ENCODE measurements at regions not wholly inside any gene's neighbourhood (a gene's known extent, or its start where the extent isn't known, plus 50 kb on each side); places are given as distances from the start of the nearest gene placed in this dataset.
"Not testable (repeated sequence)": the region's sequence is repeated elsewhere in the genome, so short reads cannot be mapped to it uniquely, and the experiment has no call there.

DNA sequence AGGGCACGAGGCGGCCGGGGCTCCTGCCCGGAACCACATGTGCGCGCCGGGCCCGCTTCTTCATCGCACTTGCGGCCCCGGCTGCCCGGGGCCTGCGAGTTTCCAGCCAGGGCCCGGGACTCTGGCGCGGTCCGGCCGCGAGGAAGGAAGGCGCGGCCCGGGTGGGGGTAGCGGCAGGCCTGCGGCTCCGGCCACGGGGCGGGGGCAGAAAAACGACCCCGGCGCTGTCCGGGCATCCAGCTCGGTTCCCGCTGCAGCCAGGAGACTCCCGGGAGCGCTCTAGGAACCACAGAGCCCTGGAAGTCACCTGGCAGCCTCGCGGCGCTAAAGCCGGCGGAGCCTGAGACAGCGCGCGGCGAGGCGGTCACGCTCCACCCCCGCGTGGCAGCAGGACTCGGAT lies 130.5 kb downstream of the POTEM start:
- not testable (repeated sequence) for TF ChIP-seq TEAD4 (IDR thresholded peaks at IDR 0.05; ENCODE audit: low read depth, low read length); CTCF (IDR thresholded peaks at IDR 0.05; ENCODE audit: control extremely low read depth in 1 of 3, insufficient read depth in 1 of 3, low read depth in 1 of 3, low read length in 3 of 3); HDAC6 (IDR thresholded peaks at IDR 0.05; ENCODE audit: low read depth, low read length); POLR2A (IDR thresholded peaks at IDR 0.05; ENCODE audit: control extremely low read depth in 1 of 2, low read depth in 2 of 2, low read length in 2 of 2); SIX5 (IDR thresholded peaks at IDR 0.05; ENCODE audit: low read depth, low read length); JUND (IDR thresholded peaks at IDR 0.05; ENCODE audit: low read length); BRCA1 (IDR thresholded peaks at IDR 0.05; ENCODE audit: low read depth, low read length); HDAC2 (IDR thresholded peaks at IDR 0.05; ENCODE audit: borderline replicate concordance in 1 of 2, low read depth in 2 of 2, low read length in 2 of 2); EZH2 (IDR thresholded peaks at IDR 0.05; ENCODE audit: low read depth, low read length, severe bottlenecking); MAFK (IDR thresholded peaks at IDR 0.05; ENCODE audit: low read depth, low read length); RAD21 (IDR thresholded peaks at IDR 0.05 in 1 of 2, conservative IDR thresholded peaks at IDR 0.05 in 1 of 2; ENCODE audit: low read depth in 2 of 2, low read length in 2 of 2); TAF7 (optimal IDR thresholded peaks at IDR 0.05; ENCODE audit: borderline replicate concordance, low read depth, low read length); EP300 (IDR thresholded peaks at IDR 0.05; ENCODE audit: borderline replicate concordance in 1 of 2, low read depth in 2 of 2, low read length in 2 of 2); MAX (IDR thresholded peaks at IDR 0.05)
